IMR-90 (cell line): ENCODE measurements at regions not wholly inside any gene's neighbourhood (a gene's known extent, or its start where the extent isn't known, plus 50 kb on each side); places are given as distances from the start of the nearest gene placed in this dataset.

Source experiments
- ATAC-seq: fragments of 200-7000 bp; cut with Tn5 transposase; 2 replicates; pipeline ENCODE4 v1.9.1; 2020; ENCODE audit warnings: low read depth, mild to moderate bottlenecking, moderate library complexity
- BruUV-seq: library from RNA; stranded (reverse); fragments of 400-500 nt; replicated peaks from 2 replicates; lab custom pipeline; 2021; lab: Mats Ljungman, UMichigan
- CTCF ChIA-PET: fragments of 300-600 bp; formaldehyde crosslinking; extraction: SDS; loops from one replicate; lab custom pipeline; 2021; ENCODE audit warnings: antibody characterized with exemption; lab: Yijun Ruan, JAX
- POLR2A ChIA-PET: fragments of 300-600 bp; sonication (Branson Sonifier 250); formaldehyde crosslinking; loops from one replicate; lab custom pipeline; 2022; ENCODE audit warnings: antibody characterized with exemption; ENCODE audit not compliant: unreplicated experiment; lab: Charles Lee
- DNase-seq: peaks from one replicate; pipeline ENCODE4 v3.0.0; 2013
- H2AFZ ChIP-seq: replicated peaks from 2 replicates; pipeline ENCODE3; 2013; ENCODE audit warnings: low read length, mild to moderate bottlenecking; ENCODE audit not compliant: poor library complexity
- H2AK5ac ChIP-seq: 2 replicates; pipeline ENCODE4 v1.6.1; 2013; ENCODE audit warnings: low read depth, low read length, inconsistent platforms
- H2AK9ac ChIP-seq: replicated peaks from 2 replicates; pipeline ENCODE3; 2013; ENCODE audit warnings: mild to moderate bottlenecking, low read depth, low read length, moderate library complexity; ENCODE audit not compliant: poor library complexity
- H2BK120ac ChIP-seq: 2 replicates; pipeline ENCODE4 v1.6.1; 2013; ENCODE audit warnings: low read depth, low read length, inconsistent platforms
- H2BK15ac ChIP-seq: 3 replicates; pipeline ENCODE4 v1.6.1; 2013; ENCODE audit warnings: low read depth, low read length, inconsistent platforms
- H2BK20ac ChIP-seq: 2 replicates; pipeline ENCODE4 v1.6.1; 2013; ENCODE audit warnings: low read depth, mild to moderate bottlenecking, inconsistent platforms, low read length, moderate library complexity
- H2BK5ac ChIP-seq: 2 replicates; pipeline ENCODE4 v1.6.1; 2013; ENCODE audit warnings: mild to moderate bottlenecking, low read depth, low read length, inconsistent platforms; ENCODE audit not compliant: poor library complexity, severe bottlenecking
- H3K14ac ChIP-seq: replicated peaks from 2 replicates; pipeline ENCODE4 v1.6.1; 2013; ENCODE audit warnings: low read depth, low read length, inconsistent platforms
- H3K18ac ChIP-seq: 2 replicates; pipeline ENCODE4 v1.6.1; 2013; ENCODE audit warnings: low read depth, low read length, control low read depth
- H3K23ac ChIP-seq: 2 replicates; pipeline ENCODE4 v1.6.1; 2013; ENCODE audit warnings: low read depth, low read length, inconsistent platforms
- H3K27ac ChIP-seq: 2 replicates; pipeline ENCODE4 v1.5.1; 2013; ENCODE audit warnings: mild to moderate bottlenecking, control low read depth, low read length; ENCODE audit not compliant: insufficient read depth
- H3K27me3 ChIP-seq: 2 replicates; pipeline ENCODE4 v1.6.1; 2013; ENCODE audit warnings: low read length; ENCODE audit not compliant: control insufficient read depth, insufficient read depth
- H3K36me3 ChIP-seq: 2 replicates; pipeline ENCODE4 v1.6.1; 2013; ENCODE audit warnings: low read length, mixed read lengths; ENCODE audit not compliant: control insufficient read depth, insufficient read depth
- H3K4ac ChIP-seq: 2 replicates; pipeline ENCODE4 v1.6.1; 2013; ENCODE audit warnings: low read depth, low read length, inconsistent platforms
- H3K4me1 ChIP-seq: 2 replicates; pipeline ENCODE4 v1.6.1; 2013; ENCODE audit warnings: low read length, mixed read lengths; ENCODE audit not compliant: control insufficient read depth, insufficient read depth
- H3K4me2 ChIP-seq: 2 replicates; pipeline ENCODE4 v1.6.1; 2013; ENCODE audit warnings: low read depth, mild to moderate bottlenecking, control low read depth, low read length, moderate library complexity
- H3K4me3 ChIP-seq: 2 replicates; pipeline ENCODE4 v1.5.1; 2013; ENCODE audit warnings: low read depth, mild to moderate bottlenecking, control low read depth, low read length, moderate library complexity; ENCODE audit not compliant: insufficient read depth
- H3K56ac ChIP-seq: 2 replicates; pipeline ENCODE4 v1.6.1; 2013; ENCODE audit warnings: low read length, inconsistent platforms; ENCODE audit not compliant: insufficient read depth; ENCODE audit errors: extremely low read depth
- H3K79me1 ChIP-seq, 2 experiments: 2 replicates each; pipeline ENCODE4 v1.6.1; 2013; ENCODE audit warnings: low read length in 2 of 2, inconsistent platforms in 1 of 2, low read depth in 1 of 2
- H3K9ac ChIP-seq: 2 replicates; pipeline ENCODE4 v1.6.1; 2013; ENCODE audit warnings: low read depth, low read length, control low read depth
- H3K9me1 ChIP-seq: 2 replicates; pipeline ENCODE4 v1.6.1; 2013; ENCODE audit warnings: low read length, inconsistent platforms; ENCODE audit not compliant: insufficient read depth
- H3K9me3 ChIP-seq: 2 replicates; pipeline ENCODE4 v1.6.1; 2013; ENCODE audit warnings: low read length; ENCODE audit not compliant: control insufficient read depth, insufficient read depth
- H4K20me1 ChIP-seq: 2 replicates; pipeline ENCODE4 v1.6.1; 2013; ENCODE audit warnings: low read length, inconsistent platforms; ENCODE audit not compliant: insufficient read depth
- H4K5ac ChIP-seq: 2 replicates; pipeline ENCODE4 v1.6.1; 2013; ENCODE audit warnings: mild to moderate bottlenecking, low read depth, low read length, control low read depth
- H4K8ac ChIP-seq, 2 experiments: 2 replicates each; pipeline ENCODE4 v1.6.1; 2013; ENCODE audit warnings: low read depth in 2 of 2, low read length in 2 of 2, control low read depth in 1 of 2, inconsistent platforms in 1 of 2
- H4K91ac ChIP-seq: 2 replicates; pipeline ENCODE4 v1.6.1; 2013; ENCODE audit warnings: low read depth, low read length, inconsistent platforms; ENCODE audit not compliant: insufficient read depth
- BHLHE40 ChIP-seq: fragments of 150-350 bp; IDR thresholded peaks from 2 replicates; pipeline ENCODE4 v1.6.1; 2016; ENCODE audit warnings: mild to moderate bottlenecking, low read depth, low read length
- CEBPB ChIP-seq: IDR thresholded peaks from 2 replicates; pipeline ENCODE4 v1.6.1; 2012; ENCODE audit warnings: low read depth, low read length, improper control_type of control experiment
- CHD1 ChIP-seq: IDR thresholded peaks from 2 replicates; pipeline ENCODE4 v1.6.1; 2012; ENCODE audit warnings: low read depth, low read length, improper control_type of control experiment
- CTCF ChIP-seq: conservative IDR thresholded peaks from 2 replicates; pipeline ENCODE4 v1.5.1; 2012; ENCODE audit warnings: mild to moderate bottlenecking, low read depth, low read length, improper control_type of control experiment
- ELK1 ChIP-seq: fragments of 150-350 bp; IDR thresholded peaks from 2 replicates; pipeline ENCODE4 v1.6.1; 2016; ENCODE audit warnings: low read depth, mild to moderate bottlenecking, low read length, moderate library complexity, borderline replicate concordance
- FOS ChIP-seq: fragments of 150-350 bp; IDR thresholded peaks from 2 replicates; pipeline ENCODE4 v1.6.1; 2016; ENCODE audit warnings: low read depth, low read length
- MAFK ChIP-seq: IDR thresholded peaks from 2 replicates; pipeline ENCODE4 v1.6.1; 2012; ENCODE audit warnings: low read depth, low read length, improper control_type of control experiment
- MAZ ChIP-seq: IDR thresholded peaks from 2 replicates; pipeline ENCODE4 v1.6.1; 2012; ENCODE audit warnings: low read depth, mild to moderate bottlenecking, low read length, improper control_type of control experiment, moderate library complexity, borderline replicate concordance
- MXI1 ChIP-seq: IDR thresholded peaks from 2 replicates; pipeline ENCODE4 v1.6.1; 2012; ENCODE audit warnings: low read depth, mild to moderate bottlenecking, low read length, moderate library complexity, borderline replicate concordance
- NFE2L2 ChIP-seq: fragments of 150-350 bp; IDR thresholded peaks from 2 replicates; pipeline ENCODE4 v1.6.1; 2016; ENCODE audit warnings: low read depth, mild to moderate bottlenecking, low read length
- POLR2A ChIP-seq: IDR thresholded peaks from 2 replicates; pipeline ENCODE4 v1.6.1; 2012; ENCODE audit warnings: mild to moderate bottlenecking, low read depth, low read length
- RAD21 ChIP-seq: IDR thresholded peaks from 2 replicates; pipeline ENCODE4 v1.6.1; 2012; ENCODE audit warnings: low read length, improper control_type of control experiment
- RCOR1 ChIP-seq: IDR thresholded peaks from 2 replicates; pipeline ENCODE4 v1.6.1; 2012; ENCODE audit warnings: mild to moderate bottlenecking, low read length, improper control_type of control experiment; ENCODE audit not compliant: insufficient replicate concordance
- RFX5 ChIP-seq: IDR thresholded peaks from 2 replicates; pipeline ENCODE4 v1.8.0; 2012; ENCODE audit warnings: low read depth, mild to moderate bottlenecking, low read length, moderate library complexity
- SMC3 ChIP-seq: fragments of 150-350 bp; IDR thresholded peaks from 2 replicates; pipeline ENCODE4 v1.6.1; 2016; ENCODE audit warnings: low read depth, mild to moderate bottlenecking, antibody characterized with exemption, low read length, moderate library complexity
- USF2 ChIP-seq: fragments of 150-350 bp; IDR thresholded peaks from 2 replicates; pipeline ENCODE4 v1.6.1; 2017; ENCODE audit warnings: mild to moderate bottlenecking, antibody characterized with exemption, low read length, low read depth
- dilution Hi-C: fragments of 300-500 bp; cut with HindIII; formaldehyde crosslinking; loops from one replicate; pipeline ENCODE4 v1.14.3; 2018; ENCODE audit warnings: low sequenced_read_pairs; ENCODE audit not compliant: unreplicated experiment
- in situ Hi-C: fragments of 300-500 bp; cut with MboI; formaldehyde crosslinking; loops from 3 replicates; pipeline ENCODE4 v1.14.3; 2019; ENCODE audit warnings: low sequenced_read_pairs, inconsistent platforms, mixed read lengths
- intact Hi-C: fragments of 100-400 bp; cut with micrococcal nuclease; formaldehyde crosslinking; loops from 2 replicates; pipeline ENCODE4 v1.10.0; 2022

- Histone ChIP-seq H3K56ac (no peak overlapping the region), H3K23ac (no peak overlapping the region), H2AK5ac (no peak overlapping the region), H4K5ac (no peak overlapping the region), H2BK5ac (no peak overlapping the region), H3K27me3 (no peaks in the 10 kb centered on the region), H4K91ac (no peak overlapping the region), H3K4ac (no peak overlapping the region), H3K14ac (no peak overlapping the region), H3K9me1 (no peaks in the 10 kb centered on the region), H3K4me2 (no peak overlapping the region), H3K36me3 (no peaks in the 10 kb centered on the region), H2AK9ac (no peak overlapping the region), H2BK20ac (no peak overlapping the region), H3K9me3 (no peaks in the 10 kb centered on the region; the same call in 1 of the 2 replicates), H4K20me1 (no peaks in the 10 kb centered on the region), H3K79me1 (no peaks in the 10 kb centered on the region), H2AFZ (no peak overlapping the region), H3K4me3 (no peak overlapping the region), H4K8ac (no peak overlapping the region), H3K18ac (no peak overlapping the region), H2BK15ac (no peak overlapping the region), H3K4me1 (no peaks in the 10 kb centered on the region), H3K27ac (no peak overlapping the region), H3K9ac (no peak overlapping the region), H2BK120ac (no peak overlapping the region)
- ChIA-PET POLR2A (no interaction called here), CTCF (no interaction called here)
- no TSS peak for BruUV-seq
- intact Hi-C loops, result no loop called here
- dilution Hi-C loops, result no loop called here
- TF ChIP-seq USF2 (no peak), RFX5 (no peak), CTCF (no peak), RCOR1 (no peak), FOS (no peak), BHLHE40 (no peak), MAZ (no peak), SMC3 (no peak), ELK1 (no peak), CEBPB (no peak), CHD1 (no peak), MAFK (no peak), NFE2L2 (no peak), RAD21 (no peak), MXI1 (no peak), POLR2A (no peak)
- DNase-seq (no peak), ATAC-seq (no peak)
- in situ Hi-C loops, result no loop called here
Measured at GRCh38 chr3:144852999-144853398, 881.4 kb downstream of the DIPK2A start.
